ENCODE measurements at regions not wholly inside any gene's neighbourhood (a gene's known extent, or its start where the extent isn't known, plus 50 kb on each side); places are given as distances from the start of the nearest gene placed in this dataset.

GRCh38 chr2:220151341-220151740, 523.9 kb downstream of the SLC4A3 start:
- TF ChIP-seq CTCF (conservative IDR thresholded peaks at IDR 0.05; ENCODE audit: low read length), result no peak
- no peak for TF ChIP-seq EZH2phosphoT487 (IDR thresholded peaks at IDR 0.05; ENCODE audit: borderline replicate concordance)

Measured in Loucy (cell line).